Gastrocnemius medialis (tissue), 4 donors: ENCODE measurements at regions not wholly inside any gene's neighbourhood (a gene's known extent, or its start where the extent isn't known, plus 50 kb on each side); places are given as distances from the start of the nearest gene placed in this dataset.
"Not testable (repeated sequence)": the region's sequence is repeated elsewhere in the genome, so short reads cannot be mapped to it uniquely, and the experiment has no call there.

Experiments
- ATAC-seq, 2 donors: fragments of 150-250 bp; one replicate each; pipeline ENCODE4 v1.9.1; 2016
- DNase-seq, 2 donors: peaks; one replicate each; pipeline ENCODE4 v3.0.0-alpha.2; 2019
- H3K27ac ChIP-seq, 4 donors: fragments of 200-600 bp; sonication (generic); 1 replicate in 1 of 4; 2 replicates in 3 of 4; pipeline ENCODE4 v1.5.1; 2016 to 2018; ENCODE audit warnings: mild to moderate bottlenecking in 2 of 4, moderate library complexity in 1 of 4
- H3K27me3 ChIP-seq, 3 donors: fragments of 200-600 bp; sonication (generic) in 2 of 3; 1 replicate in 1 of 3; 2 replicates in 2 of 3; pipeline versions ENCODE4 v1.5.1 to v1.6.0; 2016 to 2019; ENCODE audit warnings: mild to moderate bottlenecking in 1 of 3, moderate library complexity in 1 of 3
- H3K36me3 ChIP-seq, 2 donors: fragments of 200-600 bp; sonication (generic) in 1 of 2; one replicate each; pipeline ENCODE4 v1.5.1; 2017 to 2018
- H3K4me1 ChIP-seq, 2 donors: fragments of 200-600 bp; sonication (generic) in 1 of 2; one replicate each; pipeline ENCODE4 v1.5.1; 2016 to 2017; ENCODE audit warnings: mild to moderate bottlenecking in 2 of 2
- H3K4me3 ChIP-seq, 4 donors: fragments of 200-600 bp; sonication (generic) in 3 of 4; 1 replicate in 1 of 4; 2 replicates in 3 of 4; pipeline ENCODE4 v1.5.1; 2016 to 2019; ENCODE audit warnings: mild to moderate bottlenecking in 2 of 4
- H3K9me3 ChIP-seq, 3 donors: fragments of 200-600 bp; sonication (generic) in 2 of 3; 1 replicate in 1 of 3; 2 replicates in 2 of 3; pipeline ENCODE4 v1.5.1; 2016 to 2019
- CTCF ChIP-seq, 5 experiments: fragments of 450-650 bp in 3 of 5; fragments of 200-600 bp in 2 of 5; sonication (generic) in 2 of 5; IDR thresholded peaks in 4 of 5; conservative IDR thresholded peaks in 1 of 5; 1 replicate in 4 of 5; 2 replicates in 1 of 5; pipeline ENCODE4 v1.5.1; 2016 to 2019; ENCODE audit warnings: antibody characterized with exemption in 5 of 5, mild to moderate bottlenecking in 3 of 5, moderate library complexity in 3 of 5
- POLR2A ChIP-seq, 2 donors: fragments of 450-650 bp; IDR thresholded peaks; one replicate each; pipeline ENCODE4 v1.6.1; 2017; ENCODE audit warnings: antibody characterized with exemption in 2 of 2, mild to moderate bottlenecking in 2 of 2, moderate library complexity in 2 of 2
- in situ Hi-C, 4 donors: fragments of 200-750 bp; cut with MboI; loops; one replicate each; pipeline versions ENCODE4 v1.15.0 to v1.8.0; 2017; ENCODE audit warnings: low sequenced_read_pairs in 4 of 4
- intact Hi-C: fragments of 100-400 bp; cut with DNase I; formaldehyde crosslinking; loops from one replicate; pipeline ENCODE4 v1.15.1; 2023; ENCODE audit warnings: low total_unique reads

- in situ Hi-C loops (loop anchor here in 1 of 4 donors (10.0 kb wide), 1 partner anchor 65 kb away; no protein-coding TSS in a partner anchor), intact Hi-C loops (no loop called here)
Observed at GRCh38 chr15:25989327-25989726, 126.2 kb upstream of the ATP10A start.

GRCh38 chr15:25988716-25989115, 125.6 kb upstream of the ATP10A start:
- H3K4me3 ChIP-seq, ATAC-seq, H3K27me3 ChIP-seq, H3K9me3 ChIP-seq, H3K36me3 ChIP-seq, intact Hi-C loops, DNase-seq, H3K27ac ChIP-seq, H3K4me1 ChIP-seq: not testable (repeated sequence)
- in situ Hi-C loops: loop anchor here in 1 of 4 donors (10.0 kb wide), 1 partner anchor 64 kb away; no protein-coding TSS in a partner anchor

More at GRCh38 chr15:25989327-25989726, 126.2 kb upstream of the ATP10A start:
- Histone ChIP-seq H3K4me3 (no peak overlapping the region), H3K4me1 (no peaks in the 10 kb centered on the region), H3K27ac (no peak overlapping the region), H3K36me3 (no peaks in the 10 kb centered on the region), H3K27me3 (no peaks in the 10 kb centered on the region), H3K9me3 (no peaks in the 10 kb centered on the region)
- TF ChIP-seq POLR2A (IDR thresholded peaks at IDR 0.05) (no peak), CTCF (IDR thresholded peaks at IDR 0.05 in 4 of 5, conservative IDR thresholded peaks at IDR 0.05 in 1 of 5) (no peak)
- no peak for DNase-seq
- no peak for ATAC-seq

GRCh38 chr15:25987638-25988037, 124.5 kb upstream of the ATP10A start:
- H3K27ac ChIP-seq: no peak overlapping the region
- no peaks in the 10 kb centered on the region for H3K36me3 ChIP-seq
- no peaks in the 10 kb centered on the region for H3K27me3 ChIP-seq
- DNase-seq (no peak), ATAC-seq (no peak)
- TF ChIP-seq POLR2A (IDR thresholded peaks at IDR 0.05) (no peak), CTCF (IDR thresholded peaks at IDR 0.05 in 4 of 5, conservative IDR thresholded peaks at IDR 0.05 in 1 of 5) (no peak)
- no peak overlapping the region for H3K4me3 ChIP-seq
- no peaks in the 10 kb centered on the region for H3K4me1 ChIP-seq
- intact Hi-C loops: no loop called here
- in situ Hi-C loops: loop anchor here in 1 of 4 donors (10.0 kb wide), 1 partner anchor 63 kb away; no protein-coding TSS in a partner anchor
- H3K9me3 ChIP-seq: no peaks in the 10 kb centered on the region

- Histone ChIP-seq H3K4me1 (no peaks in the 10 kb centered on the region), H3K27me3 (no peaks in the 10 kb centered on the region), H3K27ac (no peak overlapping the region), H3K9me3 (no peaks in the 10 kb centered on the region), H3K36me3 (no peaks in the 10 kb centered on the region), H3K4me3 (no peak overlapping the region)
- intact Hi-C loops (no loop called here), in situ Hi-C loops (loop anchor here in 1 of 4 donors (10.0 kb wide), 1 partner anchor 60 kb away; no protein-coding TSS in a partner anchor)
- no peak for DNase-seq
- no peak for ATAC-seq
- no peak for TF ChIP-seq CTCF (IDR thresholded peaks at IDR 0.05 in 4 of 5, conservative IDR thresholded peaks at IDR 0.05 in 1 of 5)
- no peak for TF ChIP-seq POLR2A (IDR thresholded peaks at IDR 0.05)
Observed at GRCh38 chr15:25985165-25985564, 122.0 kb upstream of the ATP10A start.

GRCh38 chr15:25982736-25983135, 119.6 kb upstream of the ATP10A start:
- in situ Hi-C loops (loop anchor here in 1 of 4 donors (10.0 kb wide), 1 partner anchor 58 kb away; no protein-coding TSS in a partner anchor), intact Hi-C loops (no loop called here)

More at GRCh38 chr15:25982736-25983135, 119.6 kb upstream of the ATP10A start:
- DNase-seq (no peak), ATAC-seq (no peak)
- H3K9me3 ChIP-seq: no peaks in the 10 kb centered on the region
- H3K27ac ChIP-seq: no peak overlapping the region
- H3K4me1 ChIP-seq: no peaks in the 10 kb centered on the region
- H3K4me3 ChIP-seq: no peak overlapping the region
- TF ChIP-seq POLR2A (IDR thresholded peaks at IDR 0.05) (no peak), CTCF (IDR thresholded peaks at IDR 0.05 in 4 of 5, conservative IDR thresholded peaks at IDR 0.05 in 1 of 5) (no peak)
- no peaks in the 10 kb centered on the region for H3K27me3 ChIP-seq
- H3K36me3 ChIP-seq: no peaks in the 10 kb centered on the region
